WERI-Rb-1 (cell line): ENCODE measurements at regions not wholly inside any gene's neighbourhood (a gene's known extent, or its start where the extent isn't known, plus 50 kb on each side); places are given as distances from the start of the nearest gene placed in this dataset.

Experiments
- DNase-seq: peaks from one replicate; pipeline ENCODE4 v3.0.0-alpha.2; 2020
- H3K27ac ChIP-seq: fragments of 250-450 bp; sonication (Bioruptor Pico); 2 replicates; pipeline ENCODE4 v1.5.1; 2020; ENCODE audit warnings: mild to moderate bottlenecking, moderate library complexity
- H3K27me3 ChIP-seq: fragments of 250-450 bp; sonication (Bioruptor Pico); 2 replicates; pipeline ENCODE4 v1.5.1; 2021; ENCODE audit warnings: mild to moderate bottlenecking, low read depth, moderate library complexity; ENCODE audit not compliant: insufficient read depth, severe bottlenecking
- H3K36me3 ChIP-seq: fragments of 250-450 bp; sonication (Bioruptor Pico); 2 replicates; pipeline ENCODE4 v1.5.1; 2020; ENCODE audit warnings: mild to moderate bottlenecking, moderate library complexity
- H3K4me3 ChIP-seq: 2 replicates; pipeline ENCODE4 v1.5.1; 2011; ENCODE audit warnings: low read depth, mild to moderate bottlenecking, control low read depth, low read length
- H3K9me3 ChIP-seq: fragments of 250-450 bp; sonication (Bioruptor Pico); 2 replicates; pipeline ENCODE4 v1.5.1; 2021; ENCODE audit warnings: mild to moderate bottlenecking, moderate library complexity; ENCODE audit not compliant: severe bottlenecking
- TF ChIP-seq, protein P1 (sequence below): IDR thresholded peaks from 2 replicates; pipeline ENCODE4 v1.5.1; 2011; ENCODE audit warnings: low read depth, mild to moderate bottlenecking, control low read depth, inconsistent platforms, low read length

- H3K36me3 ChIP-seq = no peaks in the 10 kb centered on the region
- TF ChIP-seq, protein P1, sequence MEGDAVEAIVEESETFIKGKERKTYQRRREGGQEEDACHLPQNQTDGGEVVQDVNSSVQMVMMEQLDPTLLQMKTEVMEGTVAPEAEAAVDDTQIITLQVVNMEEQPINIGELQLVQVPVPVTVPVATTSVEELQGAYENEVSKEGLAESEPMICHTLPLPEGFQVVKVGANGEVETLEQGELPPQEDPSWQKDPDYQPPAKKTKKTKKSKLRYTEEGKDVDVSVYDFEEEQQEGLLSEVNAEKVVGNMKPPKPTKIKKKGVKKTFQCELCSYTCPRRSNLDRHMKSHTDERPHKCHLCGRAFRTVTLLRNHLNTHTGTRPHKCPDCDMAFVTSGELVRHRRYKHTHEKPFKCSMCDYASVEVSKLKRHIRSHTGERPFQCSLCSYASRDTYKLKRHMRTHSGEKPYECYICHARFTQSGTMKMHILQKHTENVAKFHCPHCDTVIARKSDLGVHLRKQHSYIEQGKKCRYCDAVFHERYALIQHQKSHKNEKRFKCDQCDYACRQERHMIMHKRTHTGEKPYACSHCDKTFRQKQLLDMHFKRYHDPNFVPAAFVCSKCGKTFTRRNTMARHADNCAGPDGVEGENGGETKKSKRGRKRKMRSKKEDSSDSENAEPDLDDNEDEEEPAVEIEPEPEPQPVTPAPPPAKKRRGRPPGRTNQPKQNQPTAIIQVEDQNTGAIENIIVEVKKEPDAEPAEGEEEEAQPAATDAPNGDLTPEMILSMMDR = no peak
- no peak for DNase-seq
- H3K9me3 ChIP-seq = no peaks in the 10 kb centered on the region
- H3K27ac ChIP-seq = no peak overlapping the region
- no peaks in the 10 kb centered on the region for H3K27me3 ChIP-seq
- H3K4me3 ChIP-seq = no peak overlapping the region
Observed at GRCh38 chr3:28950614-28951013, 330.3 kb upstream of the RBMS3 start.

GRCh38 chr3:28951772-28952556 is 328.9 kb upstream of the RBMS3 start:
- Histone ChIP-seq H3K4me3 (no peak overlapping the region), H3K9me3 (no peaks in the 10 kb centered on the region), H3K27ac (no peak overlapping the region), H3K36me3 (no peaks in the 10 kb centered on the region), H3K27me3 (no peaks in the 10 kb centered on the region)
- TF ChIP-seq, protein P1 = no peak
- no peak for DNase-seq

DNA sequence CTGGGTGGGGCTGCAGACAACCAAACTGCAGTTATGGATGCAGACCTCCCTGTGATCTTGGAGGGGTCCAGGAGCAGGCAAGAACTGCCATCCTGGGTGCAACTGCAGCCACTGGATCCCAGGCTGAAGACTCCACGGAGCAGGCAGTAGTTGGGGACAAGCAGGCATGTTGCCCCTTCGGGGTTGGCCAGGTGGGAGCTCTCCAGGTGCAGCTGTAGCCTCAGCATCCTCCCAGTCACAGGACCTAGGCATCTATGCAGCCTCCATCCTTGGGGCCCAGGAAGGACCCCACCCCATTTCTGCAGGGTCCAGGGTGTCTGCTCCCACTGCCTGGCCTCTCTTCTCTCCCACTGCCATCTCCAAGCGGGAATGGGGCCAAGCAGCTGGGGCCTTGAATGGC is 322.2 kb upstream of the RBMS3 start:
- TF ChIP-seq, protein P1 = no peak

DNA sequence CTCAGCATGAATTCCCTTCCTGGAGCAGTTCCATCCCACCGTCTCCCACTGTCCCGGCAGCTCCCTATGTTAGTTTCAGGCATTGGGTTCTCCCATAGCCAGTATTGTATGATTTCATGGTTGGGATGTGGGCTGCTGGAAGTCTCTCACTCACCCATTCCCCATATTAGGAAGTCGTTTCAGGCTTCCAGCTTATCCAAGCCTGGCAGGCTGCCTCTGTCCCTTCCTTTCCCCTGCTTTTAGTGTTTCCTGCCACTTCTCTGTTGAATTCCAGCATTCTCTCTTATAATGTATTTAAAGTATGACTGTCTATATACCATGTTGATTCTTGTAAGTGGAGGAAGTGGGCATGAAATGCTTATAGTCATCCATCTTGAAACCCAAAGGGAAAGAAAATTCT is 309.7 kb upstream of the RBMS3 start:
- DNase-seq = no peak
- Histone ChIP-seq H3K4me3 (no peak overlapping the region), H3K27me3 (no peaks in the 10 kb centered on the region), H3K9me3 (peaks cover 7% of the 10 kb centered on the region), H3K36me3 (no peaks in the 10 kb centered on the region), H3K27ac (no peak overlapping the region)
- TF ChIP-seq, protein P1 = no peak

More for the DNA sequence above, 322.2 kb upstream of the RBMS3 start:
- Histone ChIP-seq H3K9me3 (no peaks in the 10 kb centered on the region), H3K27ac (no peak overlapping the region), H3K36me3 (no peaks in the 10 kb centered on the region), H3K27me3 (no peaks in the 10 kb centered on the region), H3K4me3 (no peak overlapping the region)
- DNase-seq = no peak

- no peak overlapping the region for H3K27ac ChIP-seq
- no peak overlapping the region for H3K4me3 ChIP-seq
- no peak for DNase-seq
- H3K36me3 ChIP-seq = no peaks in the 10 kb centered on the region
- H3K9me3 ChIP-seq = peaks cover 7% of the 10 kb centered on the region
- H3K27me3 ChIP-seq = no peaks in the 10 kb centered on the region
- TF ChIP-seq, protein P1 = no peak
Observed at GRCh38 chr3:28972921-28973320, 307.9 kb upstream of the RBMS3 start.

DNA sequence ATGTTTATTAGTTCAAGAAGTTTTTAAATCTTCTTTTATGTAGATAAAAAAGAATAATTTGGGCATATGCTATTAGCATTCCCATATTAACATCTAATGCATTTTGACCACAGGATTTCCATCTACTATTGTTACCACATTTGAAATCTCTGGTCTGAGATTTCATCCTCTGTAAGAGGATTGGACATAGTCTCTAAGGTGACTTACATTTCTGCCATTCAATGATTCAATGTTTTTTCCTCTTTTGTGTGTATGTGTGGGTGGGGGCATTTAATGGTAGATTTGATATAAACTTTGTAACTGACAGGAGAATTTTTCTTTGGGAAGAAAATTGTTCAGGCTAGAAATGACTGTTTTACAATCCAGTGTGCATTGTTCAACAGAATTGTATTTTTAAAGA is 307.3 kb upstream of the RBMS3 start:
- TF ChIP-seq, protein P1 = no peak
- DNase-seq = no peak
- Histone ChIP-seq H3K9me3 (peaks cover 7% of the 10 kb centered on the region), H3K36me3 (no peaks in the 10 kb centered on the region), H3K27me3 (no peaks in the 10 kb centered on the region), H3K27ac (no peak overlapping the region), H3K4me3 (no peak overlapping the region)
